Activated CD4-positive, alpha-beta T cell treated with anti-CD3 and anti-CD28 coated beads for 24 hours (primary cell): ENCODE measurements at regions not wholly inside any gene's neighbourhood (a gene's known extent, or its start where the extent isn't known, plus 50 kb on each side); places are given as distances from the start of the nearest gene placed in this dataset.
"Not testable (repeated sequence)": the region's sequence is repeated elsewhere in the genome, so short reads cannot be mapped to it uniquely, and the experiment has no call there.

Experiments used
- DNase-seq, 2 donors: peaks; one replicate each; pipeline ENCODE4 v3.0.0-alpha.2; 2020; ENCODE audit warnings: low read depth in 2 of 2

GRCh38 chr7:17086403-17086802, 204.6 kb upstream of the AGR3 start:
- DNase-seq: no peak

- no peak for DNase-seq
These were observed 207.7 kb upstream of the AHR start for GRCh38 chr7:17090751-17091150.

- no peak for DNase-seq
These were observed 205.0 kb upstream of the AHR start for GRCh38 chr7:17093461-17093860.

GRCh38 chr7:17094963-17095574, 203.4 kb upstream of the AHR start:
- DNase-seq: no peak

GRCh38 chr7:17095931-17096330, 202.5 kb upstream of the AHR start:
- DNase-seq: no peak

GRCh38 chr7:17097668-17098297, 200.7 kb upstream of the AHR start:
- no peak for DNase-seq

GRCh38 chr7:17098515-17098914, 199.9 kb upstream of the AHR start:
- DNase-seq: no peak

GRCh38 chr7:17099083-17099973, 199.1 kb upstream of the AHR start:
- no peak for DNase-seq

GRCh38 chr7:17099974-17100509, 198.4 kb upstream of the AHR start:
- not testable (repeated sequence) for DNase-seq

- DNase-seq: no peak
These were observed 197.2 kb upstream of the AHR start for GRCh38 chr7:17101207-17101696.

- DNase-seq: no peak
These were observed 195.3 kb upstream of the AHR start for GRCh38 chr7:17103170-17103569.

- no peak for DNase-seq
These were observed 194.5 kb upstream of the AHR start for GRCh38 chr7:17103984-17104383.

- no peak for DNase-seq
These were observed 194.0 kb upstream of the AHR start for GRCh38 chr7:17104419-17104818.

GRCh38 chr7:17105701-17106100, 192.8 kb upstream of the AHR start:
- DNase-seq: no peak

GRCh38 chr7:17108049-17108584, 190.3 kb upstream of the AHR start:
- DNase-seq: no peak

- no peak for DNase-seq
These were observed 189.4 kb upstream of the AHR start for GRCh38 chr7:17109020-17109419.

- not testable (repeated sequence) for DNase-seq
These were observed 184.7 kb upstream of the AHR start for GRCh38 chr7:17113770-17114169.

GRCh38 chr7:17118412-17118811, 180.0 kb upstream of the AHR start:
- no peak for DNase-seq

GRCh38 chr7:17120756-17121155, 177.7 kb upstream of the AHR start:
- DNase-seq: no peak

GRCh38 chr7:17121671-17122070, 176.8 kb upstream of the AHR start:
- no peak for DNase-seq

GRCh38 chr7:17123020-17123419, 175.4 kb upstream of the AHR start:
- DNase-seq: no peak
